ENCODE measurements at regions not wholly inside any gene's neighbourhood (a gene's known extent, or its start where the extent isn't known, plus 50 kb on each side); places are given as distances from the start of the nearest gene placed in this dataset.
"Not testable (repeated sequence)": the region's sequence is repeated elsewhere in the genome, so short reads cannot be mapped to it uniquely, and the experiment has no call there.

GRCh38 chr9:101860920-101861319 lies 122.5 kb upstream of the GRIN3A start:
- no peak for DNase-seq (ENCODE audit: low spot score)

GRCh38 chr9:101859620-101860019 lies 121.2 kb upstream of the GRIN3A start:
- DNase-seq (ENCODE audit: low spot score), result no peak

- no peak for DNase-seq (ENCODE audit: low spot score)
Observed at GRCh38 chr9:101858026-101858425, 119.6 kb upstream of the GRIN3A start.

GRCh38 chr9:101849102-101849707 lies 110.8 kb upstream of the GRIN3A start:
- DNase-seq (ENCODE audit: low spot score), result no peak

GRCh38 chr9:101848485-101848919 lies 110.1 kb upstream of the GRIN3A start:
- no peak for DNase-seq (ENCODE audit: low spot score)

GRCh38 chr9:101846161-101846560 lies 107.7 kb upstream of the GRIN3A start:
- no peak for DNase-seq (ENCODE audit: low spot score)

GRCh38 chr9:101840694-101841188 lies 102.3 kb upstream of the GRIN3A start:
- no peak for DNase-seq (ENCODE audit: low spot score)

GRCh38 chr9:101838988-101839387 lies 100.5 kb upstream of the GRIN3A start:
- not testable (repeated sequence) for DNase-seq (ENCODE audit: low spot score)

GRCh38 chr9:101836021-101836420 lies 97.6 kb upstream of the GRIN3A start:
- DNase-seq (ENCODE audit: low spot score), result no peak

- DNase-seq (ENCODE audit: low spot score), result no peak
Observed at GRCh38 chr9:101832486-101832885, 94.0 kb upstream of the GRIN3A start.

- DNase-seq (ENCODE audit: low spot score), result not testable (repeated sequence)
Observed at GRCh38 chr9:101821450-101821849, 83.0 kb upstream of the GRIN3A start.

GRCh38 chr9:101820983-101821382 lies 82.5 kb upstream of the GRIN3A start:
- not testable (repeated sequence) for DNase-seq (ENCODE audit: low spot score)

GRCh38 chr9:101814064-101814463 lies 75.6 kb upstream of the GRIN3A start:
- DNase-seq (ENCODE audit: low spot score), result no peak

GRCh38 chr9:101807879-101808278 lies 69.4 kb upstream of the GRIN3A start:
- not testable (repeated sequence) for DNase-seq (ENCODE audit: low spot score)

- DNase-seq (ENCODE audit: low spot score), result no peak
Observed at GRCh38 chr9:101796044-101796443, 57.6 kb upstream of the GRIN3A start.

- DNase-seq (ENCODE audit: low spot score), result no peak
Observed at GRCh38 chr9:101795147-101795546, 56.7 kb upstream of the GRIN3A start.

- no peak for DNase-seq (ENCODE audit: low spot score)
Observed at GRCh38 chr9:101792475-101792874, 54.0 kb upstream of the GRIN3A start.

- DNase-seq (ENCODE audit: low spot score), result peak; percentile 14
Observed at GRCh38 chr9:101791938-101792337, 53.5 kb upstream of the GRIN3A start.

GRCh38 chr9:101791533-101791932 lies 53.1 kb upstream of the GRIN3A start:
- no peak for DNase-seq (ENCODE audit: low spot score)

All from HuH-7.5 (cell line).